Left ventricle myocardium inferior (tissue), 1 donor: ENCODE measurements at regions not wholly inside any gene's neighbourhood (a gene's known extent, or its start where the extent isn't known, plus 50 kb on each side); places are given as distances from the start of the nearest gene placed in this dataset.
"Not testable (repeated sequence)": the region's sequence is repeated elsewhere in the genome, so short reads cannot be mapped to it uniquely, and the experiment has no call there.

ENCODE experiments used
- DNase-seq: peaks from one replicate; pipeline ENCODE4 v3.0.0-alpha.2; 2020
- H3K27ac ChIP-seq: fragments of 200-600 bp; replicated peaks from 2 replicates; pipeline ENCODE4 v1.8.0; 2021
- H3K27me3 ChIP-seq: fragments of 200-600 bp; 2 replicates; pipeline ENCODE4 v1.8.0; 2021; ENCODE audit warnings: low read depth
- H3K36me3 ChIP-seq: fragments of 200-600 bp; 2 replicates; pipeline ENCODE4 v1.8.0; 2021
- H3K4me1 ChIP-seq: fragments of 200-600 bp; 2 replicates; pipeline ENCODE4 v1.8.0; 2021
- H3K4me3 ChIP-seq: fragments of 200-600 bp; 2 replicates; pipeline ENCODE4 v1.8.0; 2021; ENCODE audit warnings: mild to moderate bottlenecking, moderate library complexity
- H3K9me3 ChIP-seq: fragments of 200-600 bp; replicated peaks from 2 replicates; pipeline ENCODE4 v1.8.0; 2021
- intact Hi-C: fragments of 100-400 bp; cut with micrococcal nuclease; formaldehyde crosslinking; loops from one replicate; pipeline ENCODE4 v1.11.0; 2022
- donor health status: DM: no; HTN: yes; CAD: no; lungs with severe emphysema.

GRCh38 chr22:11017108-11017507, 4510.9 kb upstream of the OR11H1 start:
- H3K4me3 ChIP-seq, H3K4me1 ChIP-seq, DNase-seq, H3K27ac ChIP-seq, H3K36me3 ChIP-seq, H3K27me3 ChIP-seq, H3K9me3 ChIP-seq, intact Hi-C loops: not testable (repeated sequence)

GRCh38 chr22:11020522-11020921, 4507.5 kb upstream of the OR11H1 start:
- H3K4me1 ChIP-seq, intact Hi-C loops, H3K27ac ChIP-seq, H3K4me3 ChIP-seq, DNase-seq, H3K27me3 ChIP-seq, H3K36me3 ChIP-seq: not testable (repeated sequence)
- peaks cover 10% of the 10 kb centered on the region for H3K9me3 ChIP-seq

- intact Hi-C loops: not testable (repeated sequence)
These were observed 4501.5 kb upstream of the OR11H1 start for GRCh38 chr22:11026541-11026940.

GRCh38 chr22:11027064-11027463, 4500.9 kb upstream of the OR11H1 start:
- H3K36me3 ChIP-seq, H3K27me3 ChIP-seq, H3K4me1 ChIP-seq, DNase-seq, intact Hi-C loops, H3K27ac ChIP-seq, H3K4me3 ChIP-seq: not testable (repeated sequence)
- peaks cover 63% of the 10 kb centered on the region for H3K9me3 ChIP-seq

More at GRCh38 chr22:11026541-11026940, 4501.5 kb upstream of the OR11H1 start:
- not testable (repeated sequence) for H3K27ac ChIP-seq, DNase-seq, H3K36me3 ChIP-seq, H3K4me3 ChIP-seq, H3K4me1 ChIP-seq, H3K27me3 ChIP-seq
- peaks cover 62% of the 10 kb centered on the region for H3K9me3 ChIP-seq

GRCh38 chr22:11027532-11027931, 4500.5 kb upstream of the OR11H1 start:
- H3K27me3 ChIP-seq, DNase-seq, H3K36me3 ChIP-seq, H3K27ac ChIP-seq, H3K4me1 ChIP-seq, H3K4me3 ChIP-seq, intact Hi-C loops: not testable (repeated sequence)
- H3K9me3 ChIP-seq: peaks cover 68% of the 10 kb centered on the region

GRCh38 chr22:11028180-11028579, 4499.8 kb upstream of the OR11H1 start:
- H3K4me1 ChIP-seq, H3K4me3 ChIP-seq, DNase-seq, H3K27me3 ChIP-seq, intact Hi-C loops, H3K27ac ChIP-seq, H3K36me3 ChIP-seq: not testable (repeated sequence)
- peaks cover 73% of the 10 kb centered on the region for H3K9me3 ChIP-seq

- DNase-seq: not testable (repeated sequence)
These were observed 4498.5 kb upstream of the OR11H1 start for GRCh38 chr22:11029534-11029933.

GRCh38 chr22:11029967-11030366, 4498.0 kb upstream of the OR11H1 start:
- DNase-seq, H3K27me3 ChIP-seq, H3K27ac ChIP-seq, H3K4me3 ChIP-seq, H3K36me3 ChIP-seq, intact Hi-C loops, H3K4me1 ChIP-seq: not testable (repeated sequence)
- H3K9me3 ChIP-seq: peaks cover 82% of the 10 kb centered on the region

More at GRCh38 chr22:11029534-11029933, 4498.5 kb upstream of the OR11H1 start:
- H3K27me3 ChIP-seq, H3K27ac ChIP-seq, H3K4me3 ChIP-seq, intact Hi-C loops, H3K36me3 ChIP-seq, H3K4me1 ChIP-seq: not testable (repeated sequence)
- peaks cover 80% of the 10 kb centered on the region for H3K9me3 ChIP-seq

- DNase-seq, H3K27me3 ChIP-seq, H3K4me3 ChIP-seq, H3K4me1 ChIP-seq, intact Hi-C loops, H3K27ac ChIP-seq, H3K36me3 ChIP-seq: not testable (repeated sequence)
- H3K9me3 ChIP-seq: peaks cover 86% of the 10 kb centered on the region
These were observed 4497.2 kb upstream of the OR11H1 start for GRCh38 chr22:11030571-11031410.

- DNase-seq, H3K27ac ChIP-seq, H3K36me3 ChIP-seq, intact Hi-C loops, H3K27me3 ChIP-seq, H3K4me1 ChIP-seq, H3K4me3 ChIP-seq: not testable (repeated sequence)
- H3K9me3 ChIP-seq: peaks cover 86% of the 10 kb centered on the region
These were observed 4495.9 kb upstream of the OR11H1 start for GRCh38 chr22:11032115-11032514.

GRCh38 chr22:11034660-11034987, 4493.4 kb upstream of the OR11H1 start:
- H3K4me1 ChIP-seq, H3K27me3 ChIP-seq, H3K36me3 ChIP-seq, DNase-seq, intact Hi-C loops, H3K27ac ChIP-seq, H3K4me3 ChIP-seq: not testable (repeated sequence)
- peaks cover 85% of the 10 kb centered on the region for H3K9me3 ChIP-seq

GRCh38 chr22:11035031-11035873, 4492.7 kb upstream of the OR11H1 start:
- H3K4me1 ChIP-seq, DNase-seq, H3K36me3 ChIP-seq, H3K27me3 ChIP-seq, H3K4me3 ChIP-seq, intact Hi-C loops, H3K27ac ChIP-seq: not testable (repeated sequence)
- H3K9me3 ChIP-seq: peaks cover 85% of the 10 kb centered on the region

GRCh38 chr22:11037314-11037713, 4490.7 kb upstream of the OR11H1 start:
- H3K36me3 ChIP-seq, intact Hi-C loops, H3K27me3 ChIP-seq, H3K4me1 ChIP-seq, H3K4me3 ChIP-seq, H3K27ac ChIP-seq, DNase-seq: not testable (repeated sequence)
- peaks cover 93% of the 10 kb centered on the region for H3K9me3 ChIP-seq

- H3K27ac ChIP-seq, DNase-seq, H3K27me3 ChIP-seq, intact Hi-C loops, H3K36me3 ChIP-seq, H3K4me3 ChIP-seq, H3K4me1 ChIP-seq: not testable (repeated sequence)
- peaks cover 90% of the 10 kb centered on the region for H3K9me3 ChIP-seq
These were observed 4490.2 kb upstream of the OR11H1 start for GRCh38 chr22:11037814-11038213.
